Stimulated activated naive CD8-positive, alpha-beta T cell treated with anti-CD3 and anti-CD28 coated beads, Interleukin-15, Interleukin-2, amounts not matched to agents 100 U/mL and 50 U/mL, for 24 hours (primary cell): ENCODE measurements at regions not wholly inside any gene's neighbourhood (a gene's known extent, or its start where the extent isn't known, plus 50 kb on each side); places are given as distances from the start of the nearest gene placed in this dataset.
"Not testable (repeated sequence)": the region's sequence is repeated elsewhere in the genome, so short reads cannot be mapped to it uniquely, and the experiment has no call there.

Experiments used
- ATAC-seq: fragments of 150-1000 bp; cut with Tn5 transposase; one replicate; pipeline ENCODE4 v1.10.0; 2021
- DNase-seq: peaks from one replicate; pipeline ENCODE4 v3.0.0; 2021

DNA sequence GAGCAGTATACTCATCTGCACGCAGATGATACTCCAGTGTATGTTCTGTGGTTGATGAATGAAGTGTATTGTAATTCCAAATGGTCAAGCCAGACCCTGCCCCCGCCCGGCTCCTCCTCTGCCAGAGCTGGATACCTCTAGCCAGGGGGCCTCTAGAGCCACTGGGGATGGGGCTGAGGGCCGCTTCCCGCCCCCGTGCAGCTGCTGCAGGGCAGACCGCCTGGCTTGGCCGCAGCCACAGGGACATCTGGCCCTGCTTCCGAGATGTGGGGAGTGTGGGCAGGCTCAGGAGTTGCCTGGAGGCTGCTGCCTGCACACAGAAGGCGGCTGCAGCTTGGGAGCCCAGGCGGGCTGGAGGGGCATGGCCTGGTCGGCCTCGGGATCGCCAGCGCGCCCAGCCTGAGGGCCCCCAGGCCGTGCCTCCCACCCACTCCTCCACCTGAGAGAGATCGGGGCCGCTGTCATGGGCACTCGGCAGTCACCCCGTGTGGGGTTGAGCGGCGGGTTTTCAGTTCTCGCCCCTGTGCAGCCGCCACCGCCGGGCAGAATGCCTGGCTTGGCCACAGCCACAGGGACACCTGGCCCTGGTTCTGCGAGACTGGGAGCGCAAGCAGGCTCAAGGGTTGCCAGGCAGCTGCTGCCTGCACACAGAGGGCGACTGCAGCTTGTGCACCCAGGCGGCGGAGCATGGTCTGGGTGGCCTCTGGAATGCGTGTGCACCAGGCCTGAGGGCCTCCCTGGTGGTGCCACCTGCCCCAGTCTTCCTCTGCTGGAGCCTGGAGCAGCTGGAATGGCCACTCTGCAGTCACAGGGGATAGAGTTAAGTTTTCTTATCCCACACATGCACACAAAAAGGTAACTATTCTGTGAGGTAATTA, 1643.7 kb downstream of the SPATA31A7 start:
- not testable (repeated sequence) for ATAC-seq, DNase-seq

DNA sequence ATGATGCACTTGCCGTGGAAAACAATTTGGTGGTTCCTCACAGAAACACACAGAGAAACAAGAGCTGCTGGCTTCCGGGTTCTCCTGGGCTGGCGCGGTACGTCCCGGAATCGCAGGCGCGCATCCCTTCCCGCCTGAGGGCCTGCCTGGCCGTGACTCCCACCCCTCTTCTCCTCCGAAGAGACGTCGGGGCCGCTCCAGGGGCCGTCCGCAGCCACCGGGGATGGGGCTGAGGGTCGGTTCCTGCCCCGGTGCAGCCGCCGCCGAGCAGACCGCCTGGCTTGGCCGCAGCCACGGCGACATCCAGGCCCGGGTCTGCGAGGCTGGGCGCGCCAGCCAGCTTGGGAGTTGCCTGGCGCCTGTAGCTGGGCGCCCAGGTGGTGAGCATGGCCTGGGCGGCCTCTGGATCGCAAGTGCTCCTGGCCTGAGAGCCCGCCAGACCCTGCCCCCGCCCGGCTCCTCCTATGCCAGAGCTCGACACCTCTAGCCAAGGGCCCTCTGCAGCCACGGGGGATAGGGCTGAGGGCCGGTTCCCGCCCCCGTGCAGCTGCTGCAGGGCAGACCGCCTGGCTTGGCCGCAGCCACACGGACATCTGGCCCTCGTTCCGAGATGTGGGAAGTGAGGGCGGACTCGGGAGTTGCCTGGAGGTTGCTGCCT, 1647.5 kb downstream of the SPATA31A7 start:
- not testable (repeated sequence) for ATAC-seq
- DNase-seq: peak; percentile 33

DNA sequence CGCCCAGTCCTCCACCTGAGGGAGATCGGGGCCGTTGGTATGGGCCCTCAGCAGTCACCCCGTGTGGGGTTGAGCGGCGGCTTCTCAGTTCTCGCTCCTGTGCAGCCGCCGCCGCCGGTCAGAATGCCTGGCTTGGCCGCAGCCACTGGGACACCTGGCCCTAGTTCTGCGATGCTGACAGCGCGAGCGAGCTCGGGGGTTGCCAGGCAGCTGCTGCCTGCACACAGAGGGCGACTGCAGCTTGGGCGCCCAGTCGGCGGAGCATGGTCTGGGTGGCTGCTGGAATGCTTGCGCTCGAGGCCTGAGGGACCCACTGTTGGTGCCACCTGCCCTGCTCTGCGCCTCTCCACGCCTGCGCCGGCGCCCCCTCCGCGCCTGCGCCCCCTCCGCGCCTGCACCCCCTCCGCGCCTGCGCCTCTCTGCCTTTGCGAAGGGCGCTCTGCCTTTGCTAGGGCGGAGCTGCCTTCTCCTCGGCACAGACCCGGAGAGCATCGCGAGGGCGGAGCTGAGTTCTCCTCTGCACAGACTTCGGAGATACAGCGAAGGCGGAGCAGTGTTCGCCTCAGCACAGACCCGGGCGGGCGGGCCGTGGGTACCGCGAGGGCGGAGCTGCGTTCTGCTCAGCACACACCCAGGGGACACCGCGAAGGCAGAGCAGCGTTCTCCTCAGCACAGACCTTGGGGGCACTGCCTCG, 1648.3 kb downstream of the SPATA31A7 start:
- ATAC-seq (peak; percentile 100), DNase-seq (peak; percentile 92)

DNA sequence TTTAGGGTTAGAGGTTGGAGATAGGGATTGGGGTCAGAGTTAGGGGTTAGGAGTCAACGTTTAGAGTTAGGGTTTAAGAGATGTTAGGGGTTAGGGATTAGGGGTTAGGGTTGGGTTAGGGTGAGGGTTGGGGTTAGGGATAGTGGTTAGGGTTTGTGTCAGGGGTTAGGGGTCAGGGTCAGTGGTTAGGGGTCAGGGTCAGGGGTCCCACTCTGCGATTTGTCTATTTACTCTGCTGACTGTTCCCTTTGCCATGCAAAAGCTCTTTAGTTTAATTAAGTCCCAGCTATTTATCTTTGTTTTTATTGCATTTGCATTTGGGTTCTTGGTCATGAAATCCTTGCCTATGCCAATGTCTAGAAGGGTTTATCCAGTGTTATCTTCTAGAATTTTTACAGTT, 1649.3 kb downstream of the SPATA31A7 start:
- DNase-seq, ATAC-seq: not testable (repeated sequence)

DNA sequence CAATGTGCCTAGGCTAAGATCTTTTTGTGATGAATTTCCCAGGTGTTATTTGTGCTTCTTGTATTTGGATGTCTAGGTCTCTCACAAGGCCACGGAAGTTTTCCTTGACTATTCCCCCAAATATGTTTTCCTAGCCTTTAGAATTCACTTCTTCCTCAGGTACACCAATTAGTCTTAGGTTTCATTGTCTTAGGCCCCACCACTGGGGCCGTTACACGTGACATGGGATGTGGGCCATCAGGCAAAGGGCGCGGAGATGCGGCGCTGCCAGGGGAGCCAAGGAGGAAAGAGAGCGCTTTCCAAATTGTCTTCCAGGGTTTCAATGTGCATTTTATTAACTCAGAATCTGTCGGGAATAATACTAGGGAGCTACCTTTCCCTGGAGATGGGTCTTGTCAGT, 1653.3 kb downstream of the SPATA31A7 start:
- ATAC-seq, DNase-seq: not testable (repeated sequence)

DNA sequence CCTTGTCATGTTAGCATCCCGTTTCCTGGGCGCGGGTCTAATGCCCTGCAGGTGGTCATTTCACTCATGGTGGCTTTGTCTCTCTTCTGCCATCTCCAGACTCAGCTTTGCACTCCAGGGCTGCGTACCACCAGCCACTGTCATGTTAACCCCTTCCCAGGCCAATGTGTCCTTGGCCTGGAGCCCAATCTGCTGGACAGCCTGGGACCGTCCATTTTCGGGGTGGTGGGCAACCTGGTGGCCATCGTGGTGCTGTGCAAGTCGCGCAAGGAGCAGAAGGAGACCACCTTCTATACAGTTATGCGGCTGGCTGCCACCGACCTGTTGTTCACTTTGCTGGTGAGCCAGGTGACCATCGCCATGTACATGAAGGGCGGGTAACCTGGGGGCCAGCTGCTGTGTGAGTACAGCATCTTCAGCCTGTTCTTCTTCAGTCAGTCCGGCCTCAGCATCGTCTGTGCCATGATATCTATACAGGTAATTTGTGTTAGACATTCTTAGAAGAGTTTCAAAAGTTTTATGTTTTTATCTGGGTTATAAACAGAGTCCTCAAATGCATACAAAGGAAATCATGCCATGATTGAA, 1654.0 kb downstream of the SPATA31A7 start:
- ATAC-seq, DNase-seq: not testable (repeated sequence)

DNA sequence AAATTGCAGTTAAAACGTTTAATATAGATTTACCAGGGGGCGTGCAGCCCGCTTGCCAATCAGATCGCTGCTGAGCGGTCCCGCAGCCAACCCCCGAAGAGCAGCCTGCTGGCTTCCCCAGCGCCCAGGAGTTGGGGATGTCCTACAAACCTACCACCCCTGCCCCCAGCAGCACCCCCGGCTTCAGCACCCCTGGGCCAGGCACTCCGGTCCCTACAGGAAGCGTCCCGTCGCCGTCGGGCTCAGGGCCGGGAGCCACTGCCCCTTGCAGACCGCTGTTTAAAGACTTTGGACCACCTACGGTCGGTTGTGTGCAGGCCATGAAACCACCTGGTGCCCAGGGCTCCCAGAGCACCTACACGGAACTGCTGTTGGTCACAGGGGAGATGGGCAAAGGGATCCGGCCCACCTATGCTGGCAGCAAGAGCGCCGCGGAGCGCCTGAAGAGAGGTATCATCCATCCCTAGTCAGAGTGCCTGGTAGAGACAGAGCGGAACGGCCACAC, 1654.9 kb downstream of the SPATA31A7 start:
- not testable (repeated sequence) for DNase-seq, ATAC-seq

DNA sequence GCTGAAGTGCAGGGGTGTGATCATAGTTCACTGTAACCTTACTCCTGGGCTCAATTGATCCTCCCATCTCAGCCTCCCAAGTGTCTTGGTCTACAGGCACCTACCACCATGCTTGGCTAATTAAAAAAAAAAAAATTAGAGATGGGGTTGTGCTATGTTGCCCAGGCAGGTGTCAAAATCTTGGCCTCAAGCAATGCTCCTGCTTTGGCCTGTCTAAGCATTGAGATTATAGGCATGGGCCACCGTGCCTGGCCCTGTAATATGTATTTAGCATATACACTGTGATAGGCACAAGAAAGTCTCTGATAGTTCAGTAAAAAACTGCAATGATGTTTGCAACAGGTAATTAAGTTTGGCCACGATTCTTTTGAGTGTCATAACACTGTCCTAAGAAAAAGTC, 1658.4 kb downstream of the SPATA31A7 start:
- DNase-seq, ATAC-seq: not testable (repeated sequence)

DNA sequence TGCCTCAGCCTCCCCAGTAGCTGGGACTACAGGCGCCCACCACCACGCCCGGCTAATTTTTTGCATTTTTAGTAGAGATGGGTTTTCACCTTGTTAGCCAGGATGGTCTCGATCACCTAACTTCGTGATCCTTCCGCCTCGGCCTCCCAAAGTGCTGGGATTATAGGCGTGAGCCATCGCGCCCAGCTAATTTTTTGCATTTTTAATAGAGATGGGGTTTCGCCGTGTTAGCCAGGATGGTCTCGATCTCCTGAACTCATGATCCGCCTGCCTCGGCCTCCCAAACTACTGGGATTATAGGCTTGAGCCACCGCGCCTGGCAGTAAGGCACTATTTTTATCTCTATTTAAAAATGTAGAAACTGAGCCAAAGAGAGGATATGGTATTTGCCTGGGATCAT, 1660.2 kb downstream of the SPATA31A7 start:
- ATAC-seq, DNase-seq: not testable (repeated sequence)

DNA sequence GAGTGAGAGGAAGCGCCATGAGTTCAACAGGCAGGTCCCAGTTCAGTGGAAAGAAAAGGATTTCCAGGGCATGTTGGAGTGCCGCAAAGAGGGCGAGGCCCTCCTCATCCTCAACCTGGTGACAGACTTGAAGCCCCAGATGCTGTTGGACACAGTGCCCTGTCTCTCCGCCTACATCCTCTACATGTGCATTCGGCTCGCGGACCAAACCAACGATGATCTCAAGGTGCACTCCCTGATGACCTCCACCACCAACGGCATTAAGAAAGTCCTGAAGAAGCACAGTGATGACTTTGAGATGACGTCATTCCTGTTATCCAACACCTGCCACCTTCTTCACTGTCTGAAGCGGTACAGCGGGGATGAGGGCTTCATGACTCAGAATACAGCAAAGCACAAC, 1667.4 kb downstream of the SPATA31A7 start:
- ATAC-seq, DNase-seq: not testable (repeated sequence)

DNA sequence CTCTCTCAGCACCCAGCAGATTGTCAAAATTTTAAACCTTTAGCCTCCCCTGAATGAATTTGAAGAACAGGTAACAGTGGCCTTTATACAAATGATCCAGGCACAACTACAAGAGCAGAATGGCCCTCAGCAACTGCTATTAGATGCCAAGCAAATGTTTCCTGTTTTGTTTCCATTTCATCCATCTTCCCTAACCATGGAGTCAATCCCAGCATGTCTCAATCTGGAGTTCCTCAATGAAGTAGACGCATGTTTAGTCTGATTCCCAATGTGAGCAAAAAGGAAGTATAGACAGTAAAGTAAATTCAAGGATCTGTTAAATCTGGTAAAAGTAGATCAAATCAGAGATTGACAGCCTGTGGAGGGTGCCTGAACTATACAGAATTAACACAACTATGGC, 1668.4 kb downstream of the SPATA31A7 start:
- not testable (repeated sequence) for ATAC-seq, DNase-seq

DNA sequence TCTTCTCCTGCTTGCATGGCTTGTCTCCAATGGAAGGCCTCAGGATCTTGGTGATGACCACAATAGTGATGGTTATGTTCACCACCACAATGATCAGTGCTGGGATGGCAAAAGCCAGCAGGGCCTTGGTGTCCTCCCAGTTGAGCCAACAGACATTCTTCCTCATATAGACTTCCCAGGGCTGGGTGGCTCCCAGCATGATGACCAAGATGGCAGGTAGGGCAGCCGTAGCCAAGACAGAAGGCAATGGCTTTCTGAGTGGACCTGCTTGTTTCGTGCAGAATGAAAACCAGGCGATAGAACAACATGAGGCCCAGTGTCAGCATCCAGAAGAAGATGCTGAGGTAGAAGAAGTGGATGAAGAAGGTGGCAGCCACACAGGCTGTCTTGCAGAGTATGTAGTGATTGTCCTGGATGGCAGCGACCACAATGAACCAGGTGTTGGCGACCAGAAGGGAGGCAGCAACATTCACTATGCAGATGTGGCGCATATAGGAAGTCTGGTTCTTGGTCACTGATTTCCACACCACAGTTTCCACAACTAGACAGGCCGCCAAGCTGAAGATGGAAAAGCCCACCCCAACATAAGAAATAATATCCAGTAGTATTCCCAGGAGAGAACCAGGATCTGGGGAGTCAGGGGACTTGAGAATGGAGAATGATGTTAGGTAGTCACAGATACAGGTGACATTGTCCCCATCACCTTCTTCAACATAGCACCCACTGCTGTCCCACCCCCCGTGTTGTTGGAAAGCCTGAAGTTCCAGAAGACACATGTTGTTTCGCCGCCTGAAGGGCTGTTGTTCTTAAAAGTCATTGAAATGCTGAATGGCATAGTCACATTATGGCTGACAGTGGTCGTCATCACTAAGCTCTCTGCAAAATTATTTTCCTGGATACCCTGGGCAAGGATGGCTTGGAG, 1671.4 kb downstream of the SPATA31A7 start:
- ATAC-seq: not testable (repeated sequence)

DNA sequence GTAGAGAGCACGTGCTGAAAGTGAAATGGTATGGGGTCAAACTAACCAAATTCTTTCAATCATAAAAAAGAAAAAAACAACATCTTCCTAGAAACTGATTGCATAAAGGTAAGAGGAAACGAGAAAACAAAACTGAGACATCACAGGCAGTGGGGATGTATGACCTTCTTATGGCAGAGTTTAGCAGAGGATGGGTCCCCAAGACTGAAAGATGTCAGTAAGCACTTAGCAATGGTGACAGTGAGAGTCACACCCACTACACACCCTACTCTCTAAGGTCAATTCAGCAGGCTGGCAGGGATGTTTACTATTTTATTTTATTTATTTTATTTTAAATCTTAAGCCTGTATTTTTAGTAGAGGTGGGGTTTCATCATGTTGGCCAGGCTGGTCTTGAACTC, 1672.3 kb downstream of the SPATA31A7 start:
- not testable (repeated sequence) for DNase-seq, ATAC-seq

More for the DNA sequence above, 1671.4 kb downstream of the SPATA31A7 start:
- not testable (repeated sequence) for DNase-seq

DNA sequence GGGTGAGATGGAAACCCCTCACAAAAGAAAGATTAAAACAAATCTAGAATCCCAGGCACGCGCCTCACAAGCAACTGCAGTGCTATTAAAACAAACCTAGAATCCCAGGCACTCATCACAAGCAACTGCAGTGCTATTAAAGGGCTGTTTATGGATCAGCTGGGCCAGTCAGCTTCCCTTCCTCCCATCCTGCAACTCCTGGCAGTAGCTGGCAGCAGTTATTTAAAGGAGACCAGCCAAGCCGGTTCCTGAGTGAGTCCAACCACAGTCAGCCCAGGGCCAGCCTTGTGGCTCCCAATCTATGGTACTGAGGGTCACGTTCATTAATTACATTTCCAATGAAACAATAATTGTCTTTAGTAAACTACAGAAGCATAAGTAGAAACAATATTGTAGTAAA, 1673.5 kb downstream of the SPATA31A7 start:
- not testable (repeated sequence) for DNase-seq, ATAC-seq

DNA sequence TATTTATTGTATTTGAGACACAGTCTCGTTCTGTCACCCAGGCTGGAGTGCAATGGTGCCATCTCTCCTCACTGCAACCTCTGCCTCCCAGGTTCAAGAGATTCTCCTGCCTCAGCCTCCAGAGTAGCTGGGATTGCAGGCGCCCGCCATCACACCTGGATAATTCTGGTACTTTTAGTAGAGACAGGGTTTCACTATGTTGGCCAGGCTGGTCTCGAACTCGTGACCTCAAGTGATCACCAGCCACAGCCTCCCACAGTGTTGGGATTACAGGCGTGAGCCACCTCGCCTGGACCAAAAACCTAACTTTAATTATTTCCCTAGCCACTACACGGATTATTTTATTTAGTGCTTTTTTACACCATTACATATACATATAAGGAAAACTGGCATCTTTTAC, 1674.0 kb downstream of the SPATA31A7 start:
- not testable (repeated sequence) for ATAC-seq

DNA sequence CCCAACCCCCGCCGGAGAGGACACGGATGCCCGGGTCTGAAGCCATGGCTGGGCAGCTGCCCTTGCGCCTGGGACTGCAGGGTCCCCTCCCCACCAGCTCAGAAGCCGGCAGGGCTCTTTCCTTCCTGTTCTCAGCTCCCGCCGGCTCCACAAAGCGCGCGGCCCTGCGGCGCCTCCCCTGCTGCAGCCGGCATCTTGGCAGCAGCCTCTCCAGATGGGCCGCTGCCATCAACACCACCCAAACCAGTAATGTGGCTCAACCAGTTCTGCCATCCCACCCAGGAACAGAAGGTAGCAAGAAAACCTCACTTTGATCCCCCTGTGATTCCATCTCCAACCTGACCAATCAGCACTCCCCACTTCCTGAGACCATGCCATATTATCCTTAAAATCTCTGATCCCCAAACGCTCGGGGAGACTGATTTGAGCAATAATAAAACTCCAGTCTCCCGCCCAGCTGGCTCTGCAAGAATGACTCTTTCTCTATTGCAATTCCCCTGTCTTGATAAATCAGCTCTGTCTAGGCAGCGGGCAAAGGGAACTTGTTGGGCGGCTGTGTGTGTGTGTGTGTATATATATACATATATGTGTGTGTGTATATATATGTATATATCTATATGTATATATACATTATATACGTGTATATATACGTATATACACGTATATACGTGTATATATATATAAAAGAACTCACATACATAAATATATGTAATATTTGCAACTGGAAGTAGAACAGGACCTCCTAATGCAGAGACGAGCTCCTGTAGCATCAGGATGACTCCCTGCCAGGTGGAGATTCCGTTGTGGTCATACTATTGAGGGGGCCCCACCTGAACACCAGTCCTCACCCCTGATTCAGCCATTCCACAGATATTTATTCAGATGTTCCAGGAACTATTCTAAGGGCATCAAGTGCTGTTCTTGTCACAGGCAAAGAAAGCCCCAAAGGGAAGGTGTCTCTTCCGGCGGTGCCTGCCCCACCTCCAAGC, 1674.9 kb downstream of the SPATA31A7 start:
- not testable (repeated sequence) for ATAC-seq, DNase-seq

More for the DNA sequence above, 1674.0 kb downstream of the SPATA31A7 start:
- not testable (repeated sequence) for DNase-seq

DNA sequence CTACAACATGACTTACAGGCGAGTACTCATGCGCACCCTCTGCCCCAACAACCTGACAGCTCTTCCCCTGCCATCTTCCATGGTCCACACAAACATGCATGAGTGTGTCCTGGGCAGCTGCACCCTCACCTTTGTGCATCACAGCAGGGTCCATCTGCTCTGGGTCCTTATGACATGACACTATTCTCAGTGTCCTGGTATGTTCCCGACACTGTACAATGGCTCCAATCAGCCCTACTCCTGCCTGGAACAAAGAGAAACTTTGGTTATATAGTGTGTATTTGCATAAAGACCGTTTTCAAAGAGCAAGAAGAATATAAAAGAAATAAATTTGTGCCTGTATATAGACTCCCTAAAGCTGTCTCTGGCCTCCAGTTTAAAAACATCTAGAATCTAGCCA, 1679.2 kb downstream of the SPATA31A7 start:
- ATAC-seq, DNase-seq: not testable (repeated sequence)

DNA sequence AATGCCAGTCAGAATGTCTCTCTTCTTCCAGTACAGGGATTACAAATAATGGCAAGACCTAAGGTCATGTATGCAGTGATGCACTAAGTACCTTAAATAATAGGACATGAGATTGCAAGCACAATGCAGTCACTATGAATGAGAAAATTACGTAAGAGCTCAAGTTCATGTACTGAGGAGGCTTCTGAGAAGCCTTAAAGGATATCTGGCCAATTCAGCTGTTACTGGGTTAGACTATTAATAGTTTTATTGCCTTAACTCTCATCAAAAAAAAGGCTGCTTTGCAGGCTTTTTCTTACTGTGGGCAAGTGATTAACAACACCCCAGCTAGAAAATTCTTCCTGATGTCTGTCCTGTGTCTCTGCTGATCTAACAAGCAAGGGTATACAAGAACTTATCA, 1681.9 kb downstream of the SPATA31A7 start:
- not testable (repeated sequence) for ATAC-seq, DNase-seq

DNA sequence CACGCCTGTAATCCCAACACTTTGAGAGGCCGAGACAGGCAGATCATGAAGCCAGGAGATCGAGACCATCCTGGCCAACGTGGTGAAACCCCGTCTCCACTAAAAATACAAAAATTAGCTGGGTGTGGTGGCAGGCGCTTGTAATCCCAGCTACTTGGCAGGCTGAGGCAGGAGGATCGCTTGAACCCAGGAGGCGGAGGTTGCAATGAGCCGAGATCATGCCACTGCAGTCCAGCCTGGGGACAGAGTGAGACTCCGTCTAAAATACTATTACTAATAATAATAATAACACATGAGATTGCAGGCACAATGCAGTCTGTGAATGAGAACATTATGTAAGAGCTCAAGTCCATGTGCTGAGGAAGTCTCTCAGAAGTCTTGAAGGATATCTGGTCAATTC, 1684.4 kb downstream of the SPATA31A7 start:
- not testable (repeated sequence) for DNase-seq, ATAC-seq
